ENCODE measurements at regions not wholly inside any gene's neighbourhood (a gene's known extent, or its start where the extent isn't known, plus 50 kb on each side); places are given as distances from the start of the nearest gene placed in this dataset.

DNA sequence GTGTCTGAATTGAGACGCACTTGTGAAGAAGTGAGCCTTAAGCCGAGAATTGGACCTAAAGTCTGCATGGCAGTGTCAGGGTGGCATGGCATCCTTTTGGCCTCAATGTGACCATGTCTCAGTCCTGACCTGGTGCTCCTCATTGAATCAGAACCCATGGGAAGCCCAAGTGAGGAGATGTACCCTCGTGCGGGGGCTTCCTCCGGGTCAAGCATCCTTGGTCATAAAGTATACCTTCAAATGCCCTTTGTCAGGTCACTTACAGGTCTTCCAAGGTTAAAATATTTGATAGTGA lies 202.2 kb downstream of the GADD45G start:
- Histone ChIP-seq H3K27me3 (ENCODE audit: insufficient read depth) (no peaks in the 10 kb centered on the region), H3K4me1 (ENCODE audit: control insufficient read depth in 1 of 2, insufficient read depth in 2 of 2, low read depth in 1 of 2, low read length in 1 of 2) (peaks cover 0 to 31% of the 10 kb centered on the region in 2 experiments; a peak in 2 of 4 replicates), H3K4me2 (no peak overlapping the region), H3K9ac (no peak overlapping the region), H3K9me3 (no peaks in the 10 kb centered on the region), H3K79me2 (ENCODE audit: insufficient read depth) (no peaks in the 10 kb centered on the region), H3K27ac (ENCODE audit: low read depth in 2 of 2, low read length in 1 of 2) (no peak overlapping the region), H3K9me2 (no peaks in the 10 kb centered on the region), H3K4me3 (ENCODE audit: low read depth in 2 of 2, low read length in 1 of 2) (no peak overlapping the region), H3K36me3 (replicated peaks in 1 of 2; ENCODE audit: control insufficient read depth in 1 of 2, insufficient read depth in 2 of 2, low read length in 1 of 2) (no peaks in the 10 kb centered on the region), H4K20me1 (ENCODE audit: insufficient read depth) (no peaks in the 10 kb centered on the region), H2AFZ (ENCODE audit: low read depth) (no peak overlapping the region), H3F3A (replicated peaks; ENCODE audit: insufficient read depth) (no peaks in the 10 kb centered on the region)
- no peak for DNase-seq
- ChIA-PET POLR2A (no interaction called here), CTCF (interaction anchor here (1.2 to 2.8 kb wide), 2 partner anchors 203 to 292 kb away, joined by 3 to 9 read pairs; partner anchors contain the start of gene GADD45G)
- 53% methylated on average over 5 of the region's 5 CpGs for WGBS (ENCODE audit: low lambda C conversion rate)
- TF ChIP-seq FOSL2 (IDR thresholded peaks at IDR 0.05; ENCODE audit: borderline replicate concordance, low read depth) (no peak), SMC3 (IDR thresholded peaks at IDR 0.05; ENCODE audit: low read depth, low read length) (no peak), EP300 (IDR thresholded peaks at IDR 0.05; ENCODE audit: borderline replicate concordance in 1 of 2, low read depth in 1 of 2, low read length in 1 of 2) (no peak), EZH2phosphoT487 (IDR thresholded peaks at IDR 0.05; ENCODE audit: borderline replicate concordance, low read depth) (no peak)

DNA sequence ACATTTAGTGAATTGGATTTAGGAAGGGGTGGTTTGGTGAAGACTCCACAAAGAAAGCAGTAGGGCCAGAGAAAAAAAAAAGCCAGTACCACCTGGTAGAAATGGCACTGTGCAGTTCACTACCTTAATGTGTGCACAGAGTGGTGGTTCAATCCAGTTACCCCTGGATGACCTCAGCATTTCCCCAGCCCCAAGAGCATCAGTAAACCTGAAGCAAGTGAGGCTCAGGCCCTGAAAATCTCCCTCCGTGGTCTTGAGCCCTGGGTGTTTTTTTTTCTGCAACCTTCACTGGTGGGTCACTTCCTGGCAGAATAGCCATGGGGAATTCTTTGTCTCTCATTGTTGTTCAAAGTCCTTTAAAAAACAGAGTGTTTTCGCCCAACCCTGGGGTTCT lies 202.9 kb downstream of the GADD45G start:
- DNase-seq, result no peak

GRCh38 chr9:89808076-89808755 lies 203.4 kb downstream of the GADD45G start:
- no peaks in the 10 kb centered on the region for H4K20me1 ChIP-seq (ENCODE audit: insufficient read depth)
- H3K27ac ChIP-seq (ENCODE audit: low read depth in 2 of 2, low read length in 1 of 2), result peak overlapping the region in 1 of 2 experiments; percentile 60; a peak in 2 of 4 replicates
- no peak overlapping the region for H3K9ac ChIP-seq
- ChIA-PET POLR2A (no interaction called here), CTCF (interaction anchor here (0.6 to 1.7 kb wide), 3 partner anchors 28 to 210 kb away, joined by 3 to 5 read pairs (median 4); no protein-coding TSS in a partner anchor)
- TF ChIP-seq RAD21 (IDR thresholded peaks at IDR 0.05; ENCODE audit: low read length) (peak; percentile 31; the same call in 1 of the 2 replicates), ELF1 (IDR thresholded peaks at IDR 0.05) (no peak)
- H3F3A ChIP-seq (replicated peaks; ENCODE audit: insufficient read depth), result no peaks in the 10 kb centered on the region
- H3K4me1 ChIP-seq (ENCODE audit: control insufficient read depth in 1 of 2, insufficient read depth in 2 of 2, low read depth in 1 of 2, low read length in 1 of 2), result peaks cover 0 to 19% of the 10 kb centered on the region in 2 experiments; a peak in 2 of 4 replicates
- H2AFZ ChIP-seq (ENCODE audit: low read depth), result no peak overlapping the region
- H3K9me3 ChIP-seq, result no peaks in the 10 kb centered on the region
- H3K79me2 ChIP-seq (ENCODE audit: insufficient read depth), result no peaks in the 10 kb centered on the region
- no peaks in the 10 kb centered on the region for H3K36me3 ChIP-seq (replicated peaks in 1 of 2; ENCODE audit: control insufficient read depth in 1 of 2, insufficient read depth in 2 of 2, low read length in 1 of 2)
- DNase-seq, result peak; percentile 56
- H3K4me3 ChIP-seq (ENCODE audit: low read depth in 2 of 2, low read length in 1 of 2), result no peak overlapping the region
- H3K27me3 ChIP-seq (ENCODE audit: insufficient read depth), result no peaks in the 10 kb centered on the region
- WGBS (ENCODE audit: low lambda C conversion rate), result 63% methylated on average over 13 of the region's 13 CpGs
- H3K4me2 ChIP-seq, result no peak overlapping the region
- no peaks in the 10 kb centered on the region for H3K9me2 ChIP-seq

More for the DNA sequence above, 202.9 kb downstream of the GADD45G start:
- ChIA-PET POLR2A (no interaction called here), CTCF (interaction anchor here (1.3 to 1.7 kb wide), 2 partner anchors 28 to 210 kb away, joined by 3 to 5 read pairs; no protein-coding TSS in a partner anchor)
- TF ChIP-seq FOXM1 (IDR thresholded peaks at IDR 0.05; ENCODE audit: low read depth), result no peak
- no peak for TF ChIP-seq RCOR1 (IDR thresholded peaks at IDR 0.05; ENCODE audit: low read length)
- TF ChIP-seq TAF1 (IDR thresholded peaks at IDR 0.05; ENCODE audit: borderline replicate concordance, low read depth, low read length), result no peak
- no peak for TF ChIP-seq POLR2AphosphoS5 (IDR thresholded peaks at IDR 0.05; ENCODE audit: low read depth, low read length)
- Histone ChIP-seq H3K79me2 (ENCODE audit: insufficient read depth) (no peaks in the 10 kb centered on the region), H3K9me3 (no peaks in the 10 kb centered on the region), H3K4me1 (ENCODE audit: control insufficient read depth in 1 of 2, insufficient read depth in 2 of 2, low read depth in 1 of 2, low read length in 1 of 2) (peaks cover 0 to 24% of the 10 kb centered on the region in 2 experiments; a peak in 2 of 4 replicates), H3K27ac (ENCODE audit: low read depth in 2 of 2, low read length in 1 of 2) (peak overlapping the region in 1 of 2 experiments; percentile 50; a peak in 2 of 4 replicates), H3K27me3 (ENCODE audit: insufficient read depth) (no peaks in the 10 kb centered on the region), H3K4me2 (no peak overlapping the region), H3F3A (replicated peaks; ENCODE audit: insufficient read depth) (no peaks in the 10 kb centered on the region), H3K36me3 (replicated peaks in 1 of 2; ENCODE audit: control insufficient read depth in 1 of 2, insufficient read depth in 2 of 2, low read length in 1 of 2) (no peaks in the 10 kb centered on the region), H3K4me3 (ENCODE audit: low read depth in 2 of 2, low read length in 1 of 2) (no peak overlapping the region), H4K20me1 (ENCODE audit: insufficient read depth) (no peaks in the 10 kb centered on the region), H2AFZ (ENCODE audit: low read depth) (no peak overlapping the region), H3K9ac (no peak overlapping the region), H3K9me2 (no peaks in the 10 kb centered on the region)
- 24% methylated on average over 2 of the region's 2 CpGs for WGBS (ENCODE audit: low lambda C conversion rate)

Data from SK-N-SH (cell line).